Right kidney (tissue), 1 donor: ENCODE measurements at regions not wholly inside any gene's neighbourhood (a gene's known extent, or its start where the extent isn't known, plus 50 kb on each side); places are given as distances from the start of the nearest gene placed in this dataset.

ENCODE experiments used
- DNase-seq: peaks from one replicate; pipeline ENCODE4 v3.0.0-alpha.2; 2016

- DNase-seq = no peak
Measured at GRCh38 chr20:24169256-24169655, 180.7 kb upstream of the GGTLC1 start.

DNA sequence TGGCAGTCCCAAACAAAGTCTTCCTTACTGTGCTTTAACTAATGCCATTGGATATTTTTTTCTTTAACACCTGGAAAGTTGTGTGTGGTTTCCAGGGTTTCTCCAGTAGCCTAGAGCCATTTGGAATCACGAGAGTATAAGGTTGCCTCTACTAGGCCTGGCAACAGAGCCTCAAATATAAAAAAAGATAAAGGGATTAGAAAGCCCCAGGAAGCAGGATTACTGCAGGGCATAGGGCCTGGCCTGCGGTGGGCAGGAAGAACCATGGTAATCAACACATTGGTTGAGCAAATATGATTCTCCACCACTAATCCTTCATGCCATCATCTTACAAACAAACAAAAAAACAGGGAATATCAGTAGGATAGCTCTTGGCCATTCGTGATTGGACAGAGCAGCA, 177.8 kb upstream of the GGTLC1 start:
- DNase-seq = no peak

GRCh38 chr20:24166123-24166381, 177.5 kb upstream of the GGTLC1 start:
- no peak for DNase-seq

- DNase-seq = no peak
Measured at GRCh38 chr20:24165301-24166122, 176.9 kb upstream of the GGTLC1 start.

DNA sequence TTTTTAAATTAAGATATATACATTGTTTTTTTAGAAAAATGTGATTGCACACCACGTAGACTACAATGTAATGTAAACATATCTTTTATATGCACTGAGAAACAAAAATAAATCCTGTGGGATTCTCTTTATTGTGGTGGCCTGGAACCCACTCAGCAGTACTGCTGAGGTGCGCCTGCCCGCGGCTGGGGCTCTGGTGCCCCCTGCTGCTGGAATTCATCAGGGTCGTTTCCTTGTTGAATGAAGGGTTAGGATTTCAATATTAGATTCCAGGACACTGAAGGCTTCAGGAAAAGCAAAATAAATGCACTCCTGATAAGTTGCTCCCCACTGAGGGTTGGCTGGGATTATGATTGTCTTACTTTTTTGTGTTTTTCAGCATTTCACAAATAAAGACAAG, 175.8 kb upstream of the GGTLC1 start:
- no peak for DNase-seq

DNA sequence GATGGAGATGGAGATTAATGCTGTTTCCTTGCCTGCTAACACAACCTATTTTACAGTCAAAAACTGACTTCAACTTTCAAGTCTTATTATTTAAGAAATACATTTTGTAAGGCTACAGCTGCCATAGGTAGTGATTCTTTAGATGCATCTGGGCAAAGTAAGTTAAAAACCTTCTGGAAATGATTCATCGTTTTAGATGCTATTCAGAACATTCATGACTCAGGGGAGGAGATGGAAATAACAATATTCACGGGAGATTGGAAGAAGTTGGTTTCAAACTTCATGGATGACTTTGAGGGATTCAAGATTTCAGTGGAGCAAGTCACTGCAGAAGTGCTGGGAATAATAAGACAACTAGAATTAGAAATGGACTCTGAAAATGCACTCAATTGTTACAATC, 174.9 kb upstream of the GGTLC1 start:
- DNase-seq = no peak

DNA sequence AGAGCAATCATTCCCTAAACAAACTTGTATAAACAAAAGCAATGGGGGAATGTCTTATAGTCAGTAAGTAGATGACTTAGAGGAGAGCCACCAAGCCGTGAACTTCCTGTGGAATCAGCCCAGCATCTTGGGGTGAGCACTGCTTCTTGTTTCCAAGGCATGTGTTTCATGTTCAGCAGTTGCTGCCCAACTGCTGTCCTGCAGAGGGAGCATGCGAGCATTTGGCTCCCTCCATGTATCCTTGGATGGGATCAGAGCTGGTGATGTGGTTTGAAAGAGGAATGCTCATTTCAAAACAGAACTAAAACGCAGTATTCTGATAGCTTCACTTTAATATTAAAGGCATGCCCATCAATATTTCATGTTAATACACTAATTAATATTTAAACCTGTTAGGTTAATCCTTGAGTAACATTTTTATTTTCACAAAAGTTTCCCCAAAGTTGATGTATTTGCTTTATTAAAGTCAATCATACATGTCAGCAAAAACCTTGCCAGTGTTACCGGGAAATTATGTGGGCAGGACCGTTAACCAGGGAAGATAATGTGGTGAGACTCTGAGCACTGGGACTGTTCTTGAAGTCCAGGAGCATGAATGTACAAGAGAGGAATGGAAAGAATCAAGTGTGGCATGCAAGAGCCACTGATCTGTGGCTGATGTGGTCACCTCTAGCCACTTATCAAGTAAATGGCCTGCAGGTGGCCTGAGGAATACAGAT, 172.1 kb upstream of the GGTLC1 start:
- DNase-seq = no peak

DNA sequence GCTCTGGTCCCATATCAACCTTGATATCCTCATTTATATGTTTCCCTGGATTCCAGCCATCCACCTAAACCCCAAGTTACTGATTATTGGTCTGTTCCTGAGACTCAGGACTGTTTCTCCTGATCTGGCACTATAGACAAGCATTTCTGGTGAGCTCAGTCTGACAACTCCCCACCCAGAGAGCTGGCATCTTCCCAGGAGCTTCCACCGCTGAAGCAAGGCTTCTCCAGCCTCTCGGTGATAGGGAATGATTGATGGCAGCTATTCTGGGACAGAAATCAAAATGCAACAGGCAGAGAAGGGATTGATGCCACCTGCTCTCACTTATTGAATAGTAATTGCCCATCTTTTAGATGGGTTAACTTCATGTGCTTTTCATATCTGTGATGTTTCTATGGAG, 169.7 kb upstream of the GGTLC1 start:
- no peak for DNase-seq

- DNase-seq = no peak
Measured at GRCh38 chr20:24157213-24157612, 168.6 kb upstream of the GGTLC1 start.

- no peak for DNase-seq
Measured at GRCh38 chr20:24153101-24154040, 164.8 kb upstream of the GGTLC1 start.

- DNase-seq = no peak
Measured at GRCh38 chr20:24151621-24152294, 163.2 kb upstream of the GGTLC1 start.

GRCh38 chr20:24150406-24150805, 161.8 kb upstream of the GGTLC1 start:
- no peak for DNase-seq

DNA sequence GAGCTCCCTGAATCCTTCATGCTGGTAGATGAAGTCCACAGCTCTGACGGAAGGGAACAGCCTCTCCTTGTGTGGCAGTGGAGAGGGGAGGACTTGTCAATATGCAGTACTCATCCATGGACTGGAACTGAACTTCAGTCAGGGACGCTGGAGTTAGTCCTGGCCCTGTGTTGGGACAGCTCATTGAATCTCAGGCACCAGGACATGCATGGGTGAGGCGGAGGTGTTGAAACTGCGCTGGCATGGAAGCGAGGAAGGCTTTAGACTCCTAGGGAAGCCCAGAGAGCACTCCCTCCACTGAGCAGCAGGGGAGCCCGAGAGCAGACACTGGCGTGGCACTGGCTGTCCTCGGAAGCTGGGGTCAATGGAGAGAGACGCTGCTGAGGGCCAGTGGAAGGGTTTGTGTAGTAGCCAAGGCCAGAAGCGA, 161.3 kb upstream of the GGTLC1 start:
- no peak for DNase-seq

- DNase-seq = no peak
Measured at GRCh38 chr20:24149175-24149574, 160.6 kb upstream of the GGTLC1 start.

GRCh38 chr20:24148372-24148771, 159.8 kb upstream of the GGTLC1 start:
- DNase-seq = no peak

DNA sequence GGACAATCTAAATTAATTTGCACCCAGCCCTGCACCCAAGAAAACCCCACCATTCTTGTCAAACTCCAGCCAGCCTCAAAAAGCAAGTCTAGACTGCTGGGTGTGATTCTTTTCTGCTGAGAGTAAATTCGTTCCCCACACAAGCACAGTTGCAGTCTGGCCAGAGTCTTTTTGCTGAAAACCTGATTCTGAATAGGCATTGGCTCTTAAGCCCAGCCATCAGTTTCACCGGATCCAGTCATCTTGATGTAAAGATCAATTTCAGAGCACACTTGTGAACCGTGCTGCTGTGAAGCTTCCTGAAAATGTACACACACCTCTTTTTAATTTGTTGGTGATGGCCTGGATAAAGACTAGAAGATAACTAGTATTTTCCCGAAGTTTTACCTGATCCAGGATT, 159.4 kb upstream of the GGTLC1 start:
- DNase-seq = no peak

DNA sequence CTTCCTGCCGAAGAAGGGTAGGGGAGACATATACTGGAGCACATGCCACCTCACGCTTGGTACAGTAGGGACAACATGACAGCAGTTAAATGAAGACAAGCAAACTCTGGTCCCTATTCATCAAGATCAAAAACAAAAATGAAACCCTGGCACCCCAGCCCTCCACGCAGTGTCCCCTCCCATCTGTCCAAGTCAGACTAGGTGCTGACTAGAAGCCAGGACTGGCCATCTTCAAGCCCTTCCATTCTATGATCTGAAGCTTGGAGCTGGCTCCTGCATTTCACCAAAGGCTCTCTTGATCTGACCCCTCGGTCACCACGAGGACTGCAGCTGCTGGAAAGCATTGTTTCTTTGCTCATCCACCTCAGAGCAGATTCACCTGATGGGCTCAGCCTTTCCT, 158.9 kb upstream of the GGTLC1 start:
- DNase-seq = no peak

- DNase-seq = no peak
Measured at GRCh38 chr20:24146231-24146634, 157.7 kb upstream of the GGTLC1 start.

- no peak for DNase-seq
Measured at GRCh38 chr20:24144371-24144770, 155.8 kb upstream of the GGTLC1 start.

GRCh38 chr20:24141111-24141510, 152.5 kb upstream of the GGTLC1 start:
- no peak for DNase-seq

DNA sequence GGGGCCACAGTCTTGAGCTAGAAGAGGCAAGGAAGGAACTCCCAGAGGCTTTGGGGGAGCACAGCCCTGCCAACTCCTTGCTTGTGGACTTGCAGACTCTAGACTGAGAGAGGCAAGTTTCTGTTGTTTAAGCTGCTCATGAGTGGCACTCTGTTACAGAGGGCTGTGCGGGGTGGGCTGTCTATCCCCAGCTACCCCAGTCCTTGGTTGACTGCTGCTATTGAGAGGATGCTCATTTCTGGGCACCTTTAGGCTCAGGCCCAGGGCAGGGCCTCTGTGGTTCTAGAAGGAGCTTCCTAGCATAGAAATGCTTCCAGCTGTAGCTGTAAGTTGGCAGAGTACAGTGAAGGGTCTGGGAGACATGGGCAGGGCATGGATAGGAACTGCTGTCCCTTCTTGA, 151.3 kb upstream of the GGTLC1 start:
- no peak for DNase-seq

DNA sequence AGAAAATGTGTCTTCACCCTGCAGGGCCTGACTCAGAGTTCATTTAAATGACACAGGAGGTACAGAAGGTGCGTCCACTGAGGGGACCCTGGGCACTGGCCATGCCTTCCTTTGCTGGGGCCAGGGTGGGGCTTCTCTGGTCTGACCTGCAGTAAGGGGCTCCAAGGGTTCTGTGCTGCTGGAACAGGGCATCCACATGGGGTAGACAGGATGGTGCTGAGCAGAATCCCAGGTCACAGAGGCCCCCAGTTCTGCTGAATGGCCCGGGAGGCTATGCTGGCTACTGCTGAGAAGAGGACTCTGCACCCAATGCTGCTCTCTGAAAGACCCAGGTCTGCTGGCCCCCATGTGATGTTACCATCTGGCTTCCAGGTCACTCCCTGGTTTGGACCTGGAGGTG, 150.4 kb upstream of the GGTLC1 start:
- DNase-seq = no peak
